ENCODE measurements at regions not wholly inside any gene's neighbourhood (a gene's known extent, or its start where the extent isn't known, plus 50 kb on each side); places are given as distances from the start of the nearest gene placed in this dataset.

DNA sequence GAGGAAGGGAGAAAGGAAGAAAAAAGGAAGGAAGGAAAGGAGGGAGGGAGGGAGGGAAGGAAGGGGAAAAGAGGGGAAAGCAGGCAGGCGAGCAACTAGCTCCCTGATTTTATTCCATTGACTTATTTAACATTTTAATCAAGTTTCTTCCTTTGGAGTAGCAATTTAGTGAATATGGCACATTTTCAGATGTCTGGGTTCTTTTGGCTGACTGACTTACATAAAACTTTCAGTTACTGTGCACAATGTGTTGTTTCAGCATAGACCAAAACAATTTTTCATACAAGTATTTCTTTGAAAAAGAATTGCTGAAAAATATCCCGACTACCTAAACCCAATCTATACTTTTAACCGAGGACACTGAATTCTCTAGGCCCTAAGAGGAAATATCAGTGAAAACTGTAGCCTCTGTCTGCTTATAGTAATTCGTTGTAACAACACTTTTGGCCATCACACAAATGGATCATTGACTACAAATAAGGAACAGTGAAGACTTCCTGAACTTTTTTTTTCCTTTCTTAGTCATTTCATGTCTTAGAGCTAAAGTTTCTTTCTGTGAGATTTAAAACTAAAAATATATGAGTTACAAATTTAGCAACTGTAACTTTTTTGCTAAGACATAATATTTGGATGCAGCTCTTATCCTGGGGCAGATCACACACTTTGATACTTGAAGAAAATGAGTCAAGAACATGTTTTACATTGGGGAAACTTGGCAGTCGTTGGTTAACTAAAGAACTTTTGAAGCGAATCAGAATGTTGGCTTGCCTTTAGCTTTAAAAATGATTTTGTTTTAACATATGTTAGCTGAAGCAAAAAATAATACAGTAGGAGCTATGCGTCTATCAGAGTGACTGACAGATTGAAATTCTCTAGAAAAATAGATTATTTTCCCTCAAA lies 79.6 kb downstream of the SOX2 start:
- Mint-ChIP-seq H3K4me3 (no peak overlapping the region), H3K4me1 (no peaks in the 10 kb centered on the region), H3K27me3 (ENCODE audit: low read depth in 2 of 2) (no peaks in the 10 kb centered on the region), H3K27ac (no peak overlapping the region), H3K9me3 (peaks cover 2 to 5% of the 10 kb centered on the region in 2 donors), H3K36me3 (no peaks in the 10 kb centered on the region)
- intact Hi-C loops (cut with micrococcal nuclease), result no loop called here
- Histone ChIP-seq H3K27ac (ENCODE audit: low read length) (no peak overlapping the region), H3K4me3 (ENCODE audit: low read length) (no peak overlapping the region), H3K27me3 (ENCODE audit: control insufficient read depth, insufficient read depth, low read length) (no peaks in the 10 kb centered on the region), H3K36me3 (ENCODE audit: control insufficient read depth, insufficient read depth, low read length) (no peaks in the 10 kb centered on the region), H3K9me3 (ENCODE audit: control insufficient read depth, insufficient read depth, low read length) (no peaks in the 10 kb centered on the region), H3K4me1 (ENCODE audit: control insufficient read depth, insufficient read depth, low read length) (no peaks in the 10 kb centered on the region)
- ATAC-seq (no peak), DNase-seq (no peak)
- TF ChIP-seq, protein P1, sequence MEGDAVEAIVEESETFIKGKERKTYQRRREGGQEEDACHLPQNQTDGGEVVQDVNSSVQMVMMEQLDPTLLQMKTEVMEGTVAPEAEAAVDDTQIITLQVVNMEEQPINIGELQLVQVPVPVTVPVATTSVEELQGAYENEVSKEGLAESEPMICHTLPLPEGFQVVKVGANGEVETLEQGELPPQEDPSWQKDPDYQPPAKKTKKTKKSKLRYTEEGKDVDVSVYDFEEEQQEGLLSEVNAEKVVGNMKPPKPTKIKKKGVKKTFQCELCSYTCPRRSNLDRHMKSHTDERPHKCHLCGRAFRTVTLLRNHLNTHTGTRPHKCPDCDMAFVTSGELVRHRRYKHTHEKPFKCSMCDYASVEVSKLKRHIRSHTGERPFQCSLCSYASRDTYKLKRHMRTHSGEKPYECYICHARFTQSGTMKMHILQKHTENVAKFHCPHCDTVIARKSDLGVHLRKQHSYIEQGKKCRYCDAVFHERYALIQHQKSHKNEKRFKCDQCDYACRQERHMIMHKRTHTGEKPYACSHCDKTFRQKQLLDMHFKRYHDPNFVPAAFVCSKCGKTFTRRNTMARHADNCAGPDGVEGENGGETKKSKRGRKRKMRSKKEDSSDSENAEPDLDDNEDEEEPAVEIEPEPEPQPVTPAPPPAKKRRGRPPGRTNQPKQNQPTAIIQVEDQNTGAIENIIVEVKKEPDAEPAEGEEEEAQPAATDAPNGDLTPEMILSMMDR (IDR thresholded peaks at IDR 0.05), result no peak
- WGBS (ENCODE audit: insufficient coverage), result 80% methylated on average over 6 of the region's 7 CpGs

DNA sequence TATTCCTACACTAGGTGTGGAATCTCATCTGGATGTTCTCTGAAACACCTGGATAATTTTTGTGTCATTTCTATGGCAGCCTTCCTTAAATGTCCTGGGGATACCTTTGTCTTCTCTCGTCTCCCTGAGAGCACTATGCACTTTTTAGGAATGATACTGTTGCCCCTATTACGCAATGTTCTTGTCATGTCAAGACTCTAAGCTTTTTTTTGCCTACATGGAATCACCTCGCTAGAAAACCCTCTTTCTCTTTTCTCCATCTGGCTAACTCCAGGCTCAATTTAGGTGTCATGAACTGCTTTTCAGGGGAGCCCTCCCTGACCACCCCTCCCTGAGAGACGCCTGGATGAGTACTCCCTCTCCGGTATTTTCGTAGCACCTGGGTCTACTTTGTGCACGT lies 81.3 kb downstream of the SOX2 start:
- no peaks in the 10 kb centered on the region for H3K27me3 Mint-ChIP-seq (ENCODE audit: low read depth in 2 of 2)
- H3K4me3 Mint-ChIP-seq, result no peak overlapping the region
- ATAC-seq, result no peak
- H3K9me3 Mint-ChIP-seq, result peaks cover 2 to 5% of the 10 kb centered on the region in 2 donors
- Histone ChIP-seq H3K36me3 (ENCODE audit: control insufficient read depth, insufficient read depth, low read length) (no peaks in the 10 kb centered on the region), H3K4me3 (ENCODE audit: low read length) (no peak overlapping the region), H3K9me3 (ENCODE audit: control insufficient read depth, insufficient read depth, low read length) (no peaks in the 10 kb centered on the region), H3K4me1 (ENCODE audit: control insufficient read depth, insufficient read depth, low read length) (no peaks in the 10 kb centered on the region), H3K27ac (ENCODE audit: low read length) (no peak overlapping the region), H3K27me3 (ENCODE audit: control insufficient read depth, insufficient read depth, low read length) (no peaks in the 10 kb centered on the region)
- no peaks in the 10 kb centered on the region for H3K4me1 Mint-ChIP-seq
- no peak for DNase-seq
- intact Hi-C loops (cut with micrococcal nuclease), result no loop called here
- WGBS (ENCODE audit: insufficient coverage), result 74% methylated on average over 7 of the region's 7 CpGs
- no peaks in the 10 kb centered on the region for H3K36me3 Mint-ChIP-seq
- TF ChIP-seq, protein P1 (IDR thresholded peaks at IDR 0.05), result no peak
- no peak overlapping the region for H3K27ac Mint-ChIP-seq

DNA sequence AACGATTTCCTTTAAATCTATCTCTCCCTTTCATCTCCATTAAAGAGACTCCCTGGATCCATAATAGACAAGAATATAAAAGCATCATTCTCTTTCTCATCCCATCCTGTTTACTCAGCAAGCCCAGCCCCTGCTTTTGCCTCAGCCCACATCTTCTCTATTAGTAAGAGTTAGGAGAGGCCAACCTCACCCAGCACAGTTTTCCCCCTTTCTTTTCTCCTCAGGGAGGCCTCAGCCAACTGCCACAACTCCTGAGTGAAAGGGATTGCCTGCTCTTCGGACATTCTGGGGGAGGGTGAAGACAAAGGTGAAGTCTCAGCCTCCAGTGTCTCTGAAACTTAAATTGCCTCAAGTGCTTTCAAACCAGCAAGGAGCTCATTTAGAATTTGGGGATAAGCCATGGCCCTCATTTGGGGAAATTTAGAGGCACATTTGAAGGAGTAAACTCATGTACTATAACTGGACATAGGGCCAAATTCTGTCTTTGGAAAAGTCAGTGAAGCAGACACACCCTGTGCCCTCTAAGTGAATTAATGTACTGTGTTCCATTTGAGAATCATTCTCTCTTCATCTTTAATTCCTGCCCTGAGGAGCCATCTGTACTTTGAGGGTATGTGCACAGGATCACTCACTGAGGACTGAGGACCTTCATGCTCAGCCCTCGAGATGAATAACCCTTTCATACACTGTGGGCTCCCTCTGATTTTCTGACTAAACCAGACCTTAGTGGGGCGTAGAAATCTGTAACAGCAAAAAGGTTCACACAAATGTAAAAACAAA lies 82.5 kb downstream of the SOX2 start:
- no peaks in the 10 kb centered on the region for H3K27me3 ChIP-seq (ENCODE audit: control insufficient read depth, insufficient read depth, low read length)
- no peak overlapping the region for H3K27ac ChIP-seq (ENCODE audit: low read length)
- H3K27me3 Mint-ChIP-seq (ENCODE audit: low read depth in 2 of 2), result no peaks in the 10 kb centered on the region
- H3K4me1 Mint-ChIP-seq, result no peaks in the 10 kb centered on the region
- TF ChIP-seq, protein P1 (IDR thresholded peaks at IDR 0.05), result no peak
- H3K9me3 ChIP-seq (ENCODE audit: control insufficient read depth, insufficient read depth, low read length), result no peaks in the 10 kb centered on the region
- 74% methylated on average over 3 of the region's 4 CpGs for WGBS (ENCODE audit: insufficient coverage)
- intact Hi-C loops (cut with micrococcal nuclease), result no loop called here
- no peak overlapping the region for H3K27ac Mint-ChIP-seq
- ATAC-seq, result no peak
- H3K36me3 Mint-ChIP-seq, result no peaks in the 10 kb centered on the region
- no peaks in the 10 kb centered on the region for H3K4me1 ChIP-seq (ENCODE audit: control insufficient read depth, insufficient read depth, low read length)
- DNase-seq, result no peak
- no peak overlapping the region for H3K4me3 Mint-ChIP-seq
- H3K36me3 ChIP-seq (ENCODE audit: control insufficient read depth, insufficient read depth, low read length), result no peaks in the 10 kb centered on the region
- peaks cover 0 to 2% of the 10 kb centered on the region in 2 donors for H3K9me3 Mint-ChIP-seq
- H3K4me3 ChIP-seq (ENCODE audit: low read length), result no peak overlapping the region
